NT2/D1 (cell line): ENCODE measurements at regions not wholly inside any gene's neighbourhood (a gene's known extent, or its start where the extent isn't known, plus 50 kb on each side); places are given as distances from the start of the nearest gene placed in this dataset.

ENCODE experiments used
- DNase-seq: peaks from one replicate; pipeline ENCODE4 v3.0.0-alpha.2; 2011; ENCODE audit warnings: low read depth, low spot score
- H3K27me3 ChIP-seq: 2 replicates; pipeline ENCODE4 v1.6.0; 2011; ENCODE audit warnings: mild to moderate bottlenecking; ENCODE audit not compliant: insufficient read length, insufficient read depth
- H3K36me3 ChIP-seq: 2 replicates; pipeline ENCODE4 v1.6.1; 2011; ENCODE audit warnings: mild to moderate bottlenecking, low read length, mixed read lengths; ENCODE audit not compliant: insufficient read depth, insufficient read length
- H3K4me1 ChIP-seq: 2 replicates; pipeline ENCODE4 v1.5.1; 2011; ENCODE audit not compliant: insufficient read depth, insufficient read length
- H3K4me3 ChIP-seq: 2 replicates; pipeline ENCODE4 v1.5.1; 2011; ENCODE audit warnings: low read depth; ENCODE audit not compliant: insufficient read length
- H3K9ac ChIP-seq: 2 replicates; pipeline ENCODE4 v1.6.0; 2011; ENCODE audit warnings: low read depth; ENCODE audit not compliant: insufficient read length
- H3K9me3 ChIP-seq: 2 replicates; pipeline ENCODE4 v1.5.1; 2011; ENCODE audit warnings: mild to moderate bottlenecking, low read length; ENCODE audit not compliant: insufficient read depth
- SUZ12 ChIP-seq: IDR thresholded peaks from 2 replicates; pipeline ENCODE4 v1.6.1; 2011; ENCODE audit not compliant: insufficient read length, insufficient read depth; ENCODE audit errors: extremely low read depth
- YY1 ChIP-seq: IDR thresholded peaks from 2 replicates; pipeline ENCODE4 v1.6.1; 2011; ENCODE audit not compliant: insufficient read length, insufficient read depth
- ZNF274 ChIP-seq: IDR thresholded peaks from 2 replicates; pipeline ENCODE4 v1.6.1; 2011; ENCODE audit warnings: mild to moderate bottlenecking, low read depth, low read length

GRCh38 chr7:118573085-118573484 is 348.6 kb downstream of the ANKRD7 start:
- Histone ChIP-seq H3K27me3 (no peaks in the 10 kb centered on the region), H3K4me1 (no peaks in the 10 kb centered on the region), H3K9me3 (no peaks in the 10 kb centered on the region), H3K4me3 (no peak overlapping the region), H3K36me3 (no peaks in the 10 kb centered on the region), H3K9ac (no peak overlapping the region)
- no peak for DNase-seq
- TF ChIP-seq SUZ12 = no peak
- TF ChIP-seq ZNF274 = no peak

DNA sequence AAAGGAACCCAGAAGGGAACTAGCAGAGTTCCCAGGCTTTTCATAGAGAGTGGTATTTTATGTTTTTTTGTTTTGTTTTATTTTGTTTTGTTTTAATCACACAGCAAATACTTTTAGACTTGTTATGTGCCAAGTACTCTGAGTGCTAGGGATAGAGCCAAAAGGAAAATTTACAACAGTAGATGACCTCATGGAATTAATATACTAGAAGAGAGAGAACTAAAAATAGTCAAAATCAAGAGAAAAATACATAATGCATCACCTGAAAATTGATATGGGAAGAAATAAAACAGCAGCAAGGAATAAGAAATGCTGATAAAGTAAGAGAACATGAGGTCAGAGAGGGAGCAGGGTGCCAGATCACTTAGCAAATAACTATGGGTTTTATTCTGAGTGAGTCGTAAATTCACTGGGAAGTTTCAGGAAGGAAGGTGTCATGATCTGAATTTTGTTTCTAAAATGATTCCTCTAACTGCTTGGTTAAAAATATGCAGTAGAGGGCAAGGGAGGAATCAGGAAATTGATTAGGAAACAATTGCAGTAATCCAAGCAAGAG is 351.0 kb downstream of the ANKRD7 start:
- TF ChIP-seq ZNF274 (no peak), SUZ12 (no peak), YY1 (no peak)
- no peak for DNase-seq
- no peaks in the 10 kb centered on the region for H3K4me1 ChIP-seq

GRCh38 chr7:118580743-118581382 is 356.4 kb downstream of the ANKRD7 start:
- Histone ChIP-seq H3K4me1 (no peaks in the 10 kb centered on the region), H3K36me3 (no peaks in the 10 kb centered on the region), H3K4me3 (no peak overlapping the region), H3K27me3 (no peaks in the 10 kb centered on the region), H3K9ac (no peak overlapping the region), H3K9me3 (no peaks in the 10 kb centered on the region)
- no peak for DNase-seq
- TF ChIP-seq ZNF274 = no peak
- TF ChIP-seq YY1 = no peak
- TF ChIP-seq SUZ12 = no peak

More for the DNA sequence above, 351.0 kb downstream of the ANKRD7 start:
- Histone ChIP-seq H3K36me3 (no peaks in the 10 kb centered on the region), H3K27me3 (no peaks in the 10 kb centered on the region), H3K9me3 (no peaks in the 10 kb centered on the region), H3K9ac (no peak overlapping the region), H3K4me3 (no peak overlapping the region)

DNA sequence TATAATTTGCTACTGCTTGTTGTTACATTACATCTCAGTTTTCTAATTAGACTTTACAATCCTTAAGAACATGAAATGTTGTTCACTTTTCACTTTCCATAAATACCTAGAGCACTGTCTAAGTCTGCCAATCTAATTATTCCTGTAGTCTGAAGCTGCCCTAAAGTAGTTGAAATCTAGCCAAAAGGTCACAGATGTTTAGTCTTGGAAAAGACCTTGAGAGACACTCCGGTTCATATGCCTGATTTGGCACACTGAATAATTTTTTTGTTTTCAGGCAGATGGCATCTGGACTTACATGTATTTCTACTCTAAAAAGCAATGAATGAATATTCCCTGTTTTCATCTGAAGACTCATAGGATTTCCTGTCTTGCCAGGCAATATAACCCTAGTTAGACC is 359.1 kb downstream of the ANKRD7 start:
- no peak for DNase-seq
- Histone ChIP-seq H3K9me3 (peaks cover 11% of the 10 kb centered on the region; the same call in 1 of the 2 replicates), H3K4me1 (no peaks in the 10 kb centered on the region), H3K4me3 (no peak overlapping the region), H3K9ac (no peak overlapping the region), H3K27me3 (no peaks in the 10 kb centered on the region), H3K36me3 (no peaks in the 10 kb centered on the region)
- TF ChIP-seq YY1 (no peak), ZNF274 (no peak), SUZ12 (no peak)

DNA sequence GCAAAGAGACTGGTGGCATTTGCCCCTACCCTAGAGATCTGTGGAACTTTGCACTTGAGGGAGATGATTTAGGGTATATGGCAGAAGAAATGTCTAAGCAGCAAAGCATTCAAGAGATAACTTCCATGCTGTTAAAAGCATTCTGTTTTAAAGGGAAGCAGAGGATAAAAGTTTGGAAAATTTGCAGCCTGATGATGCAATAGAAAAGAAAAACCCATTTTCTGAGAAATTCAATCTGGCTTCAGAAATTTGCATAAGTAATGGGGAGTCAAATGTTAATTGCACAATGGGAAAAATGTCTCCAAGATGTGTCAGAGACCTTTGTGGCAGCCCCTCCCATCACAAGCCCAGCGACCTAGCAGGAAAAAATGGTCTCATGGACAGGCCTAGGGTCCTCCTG is 361.7 kb downstream of the ANKRD7 start:
- TF ChIP-seq ZNF274 = no peak
- TF ChIP-seq YY1 = no peak
- no peak for TF ChIP-seq SUZ12
- Histone ChIP-seq H3K36me3 (no peaks in the 10 kb centered on the region), H3K4me1 (no peaks in the 10 kb centered on the region), H3K4me3 (no peak overlapping the region), H3K9me3 (peaks cover 11% of the 10 kb centered on the region; the same call in 1 of the 2 replicates), H3K27me3 (no peaks in the 10 kb centered on the region), H3K9ac (no peak overlapping the region)
- DNase-seq = no peak

DNA sequence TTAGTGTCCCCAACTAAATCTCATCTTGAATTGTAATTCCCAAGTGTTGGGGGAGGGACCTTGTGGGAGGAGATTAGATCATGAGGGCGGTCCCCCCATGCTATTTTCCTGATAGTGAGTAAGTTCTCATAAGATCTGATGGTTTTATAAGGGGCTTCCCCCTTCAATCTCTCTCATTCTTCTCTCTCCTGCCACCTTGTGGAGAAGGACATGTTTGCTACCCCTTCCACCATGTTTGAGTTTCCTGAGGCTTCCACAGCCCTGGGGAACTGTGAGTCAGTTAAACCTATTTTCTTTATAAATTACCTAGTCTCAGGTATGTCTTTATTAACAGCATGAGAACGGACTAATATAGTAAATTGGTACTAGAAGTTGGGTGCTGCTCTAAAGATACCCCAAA is 365.6 kb downstream of the ANKRD7 start:
- no peak overlapping the region for H3K4me3 ChIP-seq
- TF ChIP-seq SUZ12 (no peak), YY1 (no peak), ZNF274 (no peak)
- DNase-seq = peak; percentile 20
- H3K36me3 ChIP-seq = no peaks in the 10 kb centered on the region
- H3K4me1 ChIP-seq = no peaks in the 10 kb centered on the region
- no peak overlapping the region for H3K9ac ChIP-seq
- H3K9me3 ChIP-seq = peaks cover 11% of the 10 kb centered on the region; the same call in 1 of the 2 replicates
- no peaks in the 10 kb centered on the region for H3K27me3 ChIP-seq

GRCh38 chr7:118602090-118602489 is 377.6 kb downstream of the ANKRD7 start:
- Histone ChIP-seq H3K27me3 (no peaks in the 10 kb centered on the region), H3K4me1 (no peaks in the 10 kb centered on the region), H3K9me3 (no peaks in the 10 kb centered on the region), H3K9ac (no peak overlapping the region), H3K4me3 (no peak overlapping the region), H3K36me3 (no peaks in the 10 kb centered on the region)
- no peak for DNase-seq
- TF ChIP-seq SUZ12 = no peak
- no peak for TF ChIP-seq YY1
- TF ChIP-seq ZNF274 = no peak
